ENCODE measurements at regions not wholly inside any gene's neighbourhood (a gene's known extent, or its start where the extent isn't known, plus 50 kb on each side); places are given as distances from the start of the nearest gene placed in this dataset.

GRCh38 chr11:81159900-81160299 is 1573.8 kb downstream of the FAM181B start:
- no TSS peak for BruUV-seq (replicated peaks)
- no CpG with 5 or more reads among the region's 3 CpGs for WGBS, 2 experiments (ENCODE audit: extremely low coverage in 2 of 2, insufficient read length in 1 of 2)

More at GRCh38 chr11:81159900-81160299, 1573.8 kb downstream of the FAM181B start:
- no peak overlapping the region for H2AK9ac ChIP-seq (replicated peaks; ENCODE audit: low read depth, low read length, poor library complexity)
- no peak overlapping the region for H3K4me3 ChIP-seq (ENCODE audit: insufficient read depth, low read depth, low read length)
- H3K4ac ChIP-seq (ENCODE audit: low read depth, low read length), result no peak overlapping the region
- dilution Hi-C loops (cut with HindIII; ENCODE audit: low sequenced_read_pairs, unreplicated experiment), result no loop called here
- POLR2A ChIA-PET (ENCODE audit: unreplicated experiment), result no interaction called here
- no peak for TF ChIP-seq CTCF (conservative IDR thresholded peaks at IDR 0.05; ENCODE audit: low read depth, low read length)
- no peak for TF ChIP-seq SMC3 (IDR thresholded peaks at IDR 0.05; ENCODE audit: low read depth, low read length)
- TF ChIP-seq POLR2A (IDR thresholded peaks at IDR 0.05; ENCODE audit: low read depth, low read length), result no peak
- no peak overlapping the region for H3K23ac ChIP-seq (ENCODE audit: low read depth, low read length)
- H3K4me2 ChIP-seq (ENCODE audit: low read depth, low read length), result no peak overlapping the region
- H3K9ac ChIP-seq (ENCODE audit: low read depth, low read length), result no peak overlapping the region
- in situ Hi-C loops (cut with MboI; ENCODE audit: low sequenced_read_pairs), result no loop called here
- H2BK20ac ChIP-seq (ENCODE audit: low read depth, low read length), result no peak overlapping the region
- no peak overlapping the region for H3K14ac ChIP-seq (replicated peaks; ENCODE audit: low read depth, low read length)
- no peak overlapping the region for H2BK15ac ChIP-seq (ENCODE audit: low read depth, low read length)
- H3K9me1 ChIP-seq (ENCODE audit: insufficient read depth, low read length), result no peaks in the 10 kb centered on the region
- H3K79me1 ChIP-seq (ENCODE audit: low read depth in 1 of 2, low read length in 2 of 2), result no peaks in the 10 kb centered on the region
- H3K4me1 ChIP-seq (ENCODE audit: control insufficient read depth, insufficient read depth, low read length), result no peaks in the 10 kb centered on the region
- no peak overlapping the region for H2AK5ac ChIP-seq (ENCODE audit: low read depth, low read length)
- H4K91ac ChIP-seq (ENCODE audit: insufficient read depth, low read depth, low read length), result no peak overlapping the region
- H3K36me3 ChIP-seq (ENCODE audit: control insufficient read depth, insufficient read depth, low read length), result no peaks in the 10 kb centered on the region
- no peak overlapping the region for H2AFZ ChIP-seq (replicated peaks; ENCODE audit: low read length, poor library complexity)
- H3K27me3 ChIP-seq (ENCODE audit: control insufficient read depth, insufficient read depth, low read length), result no peaks in the 10 kb centered on the region
- H2BK5ac ChIP-seq (ENCODE audit: low read depth, low read length, poor library complexity, severe bottlenecking), result no peak overlapping the region
- H4K20me1 ChIP-seq (ENCODE audit: insufficient read depth, low read length), result no peaks in the 10 kb centered on the region
- H3K9me3 ChIP-seq (ENCODE audit: control insufficient read depth, insufficient read depth, low read length), result no peaks in the 10 kb centered on the region
- H3K27ac ChIP-seq (ENCODE audit: insufficient read depth, low read length), result no peak overlapping the region
- H3K18ac ChIP-seq (ENCODE audit: low read depth, low read length), result no peak overlapping the region
- ATAC-seq (ENCODE audit: low read depth) (no peak), DNase-seq (no peak)
- CTCF ChIA-PET, result interaction anchor here (1.0 kb wide), 1 partner anchor 12 kb away, joined by 3 read pairs; no protein-coding TSS in a partner anchor
- H2BK120ac ChIP-seq (ENCODE audit: low read depth, low read length), result no peak overlapping the region
- no peak overlapping the region for H4K8ac ChIP-seq (ENCODE audit: low read depth in 2 of 2, low read length in 2 of 2)
- no peak overlapping the region for H4K5ac ChIP-seq (ENCODE audit: low read depth, low read length)
- H3K56ac ChIP-seq (ENCODE audit: extremely low read depth, insufficient read depth, low read length), result no peak overlapping the region
- intact Hi-C loops (cut with micrococcal nuclease), result no loop called here
